SK-N-SH (cell line): ENCODE measurements at regions not wholly inside any gene's neighbourhood (a gene's known extent, or its start where the extent isn't known, plus 50 kb on each side); places are given as distances from the start of the nearest gene placed in this dataset.

ENCODE experiments used
- CTCF ChIA-PET: fragments of 300-600, 350-600 bp; formaldehyde crosslinking; extraction: SDS; loops from one replicate; lab custom pipeline; 2021; lab: Yijun Ruan, JAX
- POLR2A ChIA-PET: fragments of 350-600 bp; sonication (Branson Sonifier 250); formaldehyde crosslinking; extraction: SDS; loops from one replicate; lab custom pipeline; 2020; ENCODE audit warnings: antibody characterized with exemption, inconsistent platforms; lab: Yijun Ruan, JAX
- DNase-seq: peaks from one replicate; pipeline ENCODE4 v3.0.0; 2012
- H2AFZ ChIP-seq: fragments of 200-600 bp; sonication (generic); 2 replicates; pipeline ENCODE4 v1.8.1; 2016; ENCODE audit warnings: antibody characterized with exemption, mild to moderate bottlenecking, low read depth
- H3F3A ChIP-seq: fragments of 200-600 bp; sonication (generic); replicated peaks from 2 replicates; pipeline ENCODE3; 2016; ENCODE audit warnings: antibody characterized with exemption, mild to moderate bottlenecking; ENCODE audit not compliant: insufficient read depth
- H3K27ac ChIP-seq, 2 experiments: fragments of 200-500 bp in 1 of 2; fragments of 200-600 bp in 1 of 2; sonication (Bioruptor generic) in 1 of 2; sonication (generic), shearing (Covaris generic) in 1 of 2; 2 replicates each; pipeline versions ENCODE4 v1.5.1 to v1.6.1; 2014 to 2016; ENCODE audit warnings: low read depth in 2 of 2, inconsistent platforms in 1 of 2, low read length in 1 of 2, mild to moderate bottlenecking in 1 of 2, mixed read lengths in 1 of 2
- H3K27me3 ChIP-seq: fragments of 200-600 bp; sonication (generic), shearing (Covaris generic); 2 replicates; pipeline ENCODE4 v1.6.1; 2016; ENCODE audit warnings: mixed run types; ENCODE audit not compliant: insufficient read depth
- H3K36me3 ChIP-seq, 2 experiments: fragments of 200-500 bp in 1 of 2; fragments of 200-600 bp in 1 of 2; sonication (Bioruptor generic) in 1 of 2; sonication (generic) in 1 of 2; replicated peaks in 1 of 2; 2 replicates each; pipeline versions ENCODE3 to v1.5.1; 2014 to 2016; ENCODE audit warnings: low read length in 1 of 2, mild to moderate bottlenecking in 1 of 2; ENCODE audit not compliant: insufficient read depth in 2 of 2, control insufficient read depth in 1 of 2
- H3K4me1 ChIP-seq, 2 experiments: fragments of 200-500 bp in 1 of 2; fragments of 200-600 bp in 1 of 2; sonication (Bioruptor generic) in 1 of 2; sonication (generic), shearing (Covaris generic) in 1 of 2; 2 replicates each; pipeline versions ENCODE4 v1.5.1 to v1.6.1; 2014 to 2016; ENCODE audit warnings: low read depth in 1 of 2, low read length in 1 of 2, mixed run types in 1 of 2; ENCODE audit not compliant: insufficient read depth in 2 of 2, control insufficient read depth in 1 of 2
- H3K4me2 ChIP-seq: fragments of 200-600 bp; sonication (generic), shearing (Covaris generic); 2 replicates; pipeline ENCODE4 v1.6.1; 2017; ENCODE audit warnings: mixed run types
- H3K4me3 ChIP-seq, 2 experiments: fragments of 200-500 bp in 1 of 2; fragments of 200-600 bp in 1 of 2; sonication (Bioruptor generic) in 1 of 2; sonication (generic), shearing (Covaris generic) in 1 of 2; 2 replicates each; pipeline versions ENCODE4 v1.5.1 to v1.8.1; 2014 to 2016; ENCODE audit warnings: low read depth in 2 of 2, inconsistent platforms in 1 of 2, low read length in 1 of 2, mild to moderate bottlenecking in 1 of 2, mixed read lengths in 1 of 2, moderate library complexity in 1 of 2
- H3K79me2 ChIP-seq: fragments of 200-600 bp; sonication (generic); 2 replicates; pipeline ENCODE4 v1.8.1; 2017; ENCODE audit warnings: mild to moderate bottlenecking; ENCODE audit not compliant: insufficient read depth
- H3K9ac ChIP-seq: fragments of 200-600 bp; sonication (generic); 2 replicates; pipeline ENCODE4 v1.6.1; 2017; ENCODE audit warnings: mixed run types
- H3K9me2 ChIP-seq: fragments of 200-600 bp; sonication (generic); 2 replicates; pipeline ENCODE4 v1.6.1; 2017; ENCODE audit warnings: mixed run types
- H3K9me3 ChIP-seq: fragments of 200-600 bp; sonication (generic); 2 replicates; pipeline ENCODE4 v1.6.1; 2017; ENCODE audit warnings: mixed run types, mild to moderate bottlenecking, moderate library complexity
- H4K20me1 ChIP-seq: fragments of 200-600 bp; sonication (generic); 2 replicates; pipeline ENCODE4 v1.6.1; 2017; ENCODE audit warnings: mild to moderate bottlenecking, mixed run types; ENCODE audit not compliant: insufficient read depth
- FOXM1 ChIP-seq: IDR thresholded peaks from 2 replicates; pipeline ENCODE4 v1.4.0; 2012; ENCODE audit warnings: low read depth, mild to moderate bottlenecking
- RXRA ChIP-seq: IDR thresholded peaks from 2 replicates; pipeline ENCODE4 v1.4.0; 2012; ENCODE audit warnings: low read depth, mild to moderate bottlenecking, borderline replicate concordance
- SMC3 ChIP-seq: IDR thresholded peaks from 2 replicates; pipeline ENCODE4 v1.6.1; 2012; ENCODE audit warnings: low read depth, low read length, improper control_type of control experiment
- TAF1 ChIP-seq: IDR thresholded peaks from 2 replicates; pipeline ENCODE4 v1.6.1; 2012; ENCODE audit warnings: low read depth, mild to moderate bottlenecking, low read length, moderate library complexity, borderline replicate concordance
- TEAD4 ChIP-seq: IDR thresholded peaks from 2 replicates; pipeline ENCODE4 v1.4.0; 2012; ENCODE audit warnings: mild to moderate bottlenecking, borderline replicate concordance; ENCODE audit not compliant: insufficient read depth
- WGBS: methylation state at CpG from one replicate; pipeline ENCODE4 v1.1.6; 2017; ENCODE audit warnings: low lambda C conversion rate; 5-methylcytosine and 5-hydroxymethylcytosine counted together
- TF ChIP-seq, protein P1 (sequence below): fragments of 200-600 bp; sonication (generic); IDR thresholded peaks from 2 replicates; pipeline ENCODE4 v1.6.1; 2017; ENCODE audit warnings: antibody characterized with exemption, mild to moderate bottlenecking, moderate library complexity
- TF ChIP-seq, protein P2 (sequence below): fragments of 150-350 bp; IDR thresholded peaks from 2 replicates; pipeline ENCODE4 v1.6.1; 2017; ENCODE audit warnings: antibody characterized with exemption, low read length, low read depth, borderline replicate concordance
- TF ChIP-seq, protein P3 (sequence below): IDR thresholded peaks from 2 replicates; pipeline ENCODE4 v1.4.0; 2012; ENCODE audit warnings: low read depth, borderline replicate concordance
- TF ChIP-seq, protein P4 (sequence below): IDR thresholded peaks from 2 replicates; pipeline ENCODE4; 2012
- TF ChIP-seq, protein P5 (sequence below): IDR thresholded peaks from 2 replicates; pipeline ENCODE4 v1.6.1; 2012; ENCODE audit warnings: mild to moderate bottlenecking, low read depth, low read length, moderate library complexity

DNA sequence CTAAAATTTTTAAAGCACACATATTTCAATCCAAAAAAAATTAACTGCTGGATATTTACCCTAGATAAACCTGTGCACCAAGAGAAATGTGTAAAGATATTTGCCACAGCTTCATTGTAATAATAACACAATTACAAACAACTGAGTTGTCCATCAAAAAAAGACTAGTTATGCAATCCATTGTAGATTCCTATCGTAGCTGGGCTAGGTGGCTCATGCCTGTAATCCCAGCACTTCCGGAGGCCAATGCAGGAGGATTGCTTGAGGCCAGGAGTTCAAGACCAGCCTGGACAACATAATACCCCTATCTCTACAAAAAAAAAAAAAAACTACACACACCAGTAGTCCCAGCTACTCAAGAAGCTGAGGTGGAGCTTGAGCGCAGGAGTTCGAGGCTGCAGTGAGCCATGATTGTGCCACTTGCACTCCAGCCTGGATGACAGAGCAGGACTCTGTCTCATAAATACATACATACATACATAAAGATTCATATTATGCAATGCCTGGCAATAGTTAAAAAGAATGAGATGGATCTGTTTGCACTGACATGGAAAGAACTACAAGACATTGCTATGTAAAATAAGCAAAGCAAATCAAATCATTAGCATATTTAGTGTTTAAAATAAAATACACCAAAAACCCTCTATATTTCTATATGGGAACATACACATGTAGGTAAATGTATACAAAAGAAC, 56.5 kb upstream of the CCDC28A start:
- Histone ChIP-seq H3K27me3 (no peaks in the 10 kb centered on the region; the same call in 1 of the 2 replicates), H3K4me1 (no peaks in the 10 kb centered on the region), H2AFZ (no peak overlapping the region), H4K20me1 (no peaks in the 10 kb centered on the region), H3K36me3 (no peaks in the 10 kb centered on the region), H3K9me3 (no peaks in the 10 kb centered on the region), H3K9me2 (no peaks in the 10 kb centered on the region), H3K9ac (no peak overlapping the region), H3K4me3 (no peak overlapping the region), H3K27ac (no peak overlapping the region), H3K4me2 (no peak overlapping the region), H3F3A (no peaks in the 10 kb centered on the region), H3K79me2 (no peaks in the 10 kb centered on the region)
- TF ChIP-seq, protein P1, sequence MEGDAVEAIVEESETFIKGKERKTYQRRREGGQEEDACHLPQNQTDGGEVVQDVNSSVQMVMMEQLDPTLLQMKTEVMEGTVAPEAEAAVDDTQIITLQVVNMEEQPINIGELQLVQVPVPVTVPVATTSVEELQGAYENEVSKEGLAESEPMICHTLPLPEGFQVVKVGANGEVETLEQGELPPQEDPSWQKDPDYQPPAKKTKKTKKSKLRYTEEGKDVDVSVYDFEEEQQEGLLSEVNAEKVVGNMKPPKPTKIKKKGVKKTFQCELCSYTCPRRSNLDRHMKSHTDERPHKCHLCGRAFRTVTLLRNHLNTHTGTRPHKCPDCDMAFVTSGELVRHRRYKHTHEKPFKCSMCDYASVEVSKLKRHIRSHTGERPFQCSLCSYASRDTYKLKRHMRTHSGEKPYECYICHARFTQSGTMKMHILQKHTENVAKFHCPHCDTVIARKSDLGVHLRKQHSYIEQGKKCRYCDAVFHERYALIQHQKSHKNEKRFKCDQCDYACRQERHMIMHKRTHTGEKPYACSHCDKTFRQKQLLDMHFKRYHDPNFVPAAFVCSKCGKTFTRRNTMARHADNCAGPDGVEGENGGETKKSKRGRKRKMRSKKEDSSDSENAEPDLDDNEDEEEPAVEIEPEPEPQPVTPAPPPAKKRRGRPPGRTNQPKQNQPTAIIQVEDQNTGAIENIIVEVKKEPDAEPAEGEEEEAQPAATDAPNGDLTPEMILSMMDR, result no peak
- TF ChIP-seq RXRA, result no peak
- TF ChIP-seq, protein P2, sequence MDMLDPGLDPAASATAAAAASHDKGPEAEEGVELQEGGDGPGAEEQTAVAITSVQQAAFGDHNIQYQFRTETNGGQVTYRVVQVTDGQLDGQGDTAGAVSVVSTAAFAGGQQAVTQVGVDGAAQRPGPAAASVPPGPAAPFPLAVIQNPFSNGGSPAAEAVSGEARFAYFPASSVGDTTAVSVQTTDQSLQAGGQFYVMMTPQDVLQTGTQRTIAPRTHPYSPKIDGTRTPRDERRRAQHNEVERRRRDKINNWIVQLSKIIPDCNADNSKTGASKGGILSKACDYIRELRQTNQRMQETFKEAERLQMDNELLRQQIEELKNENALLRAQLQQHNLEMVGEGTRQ, result no peak
- CTCF ChIA-PET, result interaction anchor here (0.6 kb wide), 1 partner anchor 166 kb away, joined by 3 read pairs; no protein-coding TSS in a partner anchor
- 22% methylated on average over 4 of the region's 4 CpGs for WGBS
- POLR2A ChIA-PET, result no interaction called here
- no peak for DNase-seq

DNA sequence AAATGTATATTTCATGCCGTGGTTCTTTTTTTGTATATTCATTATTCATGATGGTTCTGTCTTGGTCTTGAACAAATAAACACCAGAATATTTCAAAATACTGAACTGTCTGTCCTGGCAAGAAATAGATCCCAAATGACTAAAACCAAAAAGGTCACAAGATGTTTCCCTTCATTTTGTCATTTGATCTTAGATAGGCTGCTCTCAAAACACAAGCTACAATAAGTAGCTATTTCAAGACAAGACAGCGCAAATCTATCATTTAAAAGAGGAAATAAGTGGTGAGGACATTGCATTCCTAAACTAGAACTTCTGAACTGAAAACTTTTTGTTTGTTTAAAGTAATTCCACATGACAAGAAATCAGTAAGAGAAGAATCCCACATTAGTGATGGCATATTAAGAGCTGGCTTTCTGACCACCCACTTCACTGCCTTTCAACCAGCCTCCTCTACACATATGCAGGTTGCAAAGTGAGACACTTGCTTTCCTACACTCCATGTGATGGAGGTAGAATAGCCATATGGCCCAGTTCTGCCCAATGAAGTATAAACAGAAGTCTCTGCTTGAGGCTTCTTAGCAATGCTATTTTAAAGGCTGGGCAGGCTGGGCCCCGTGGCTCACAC, 54.4 kb upstream of the CCDC28A start:
- TF ChIP-seq, protein P3, sequence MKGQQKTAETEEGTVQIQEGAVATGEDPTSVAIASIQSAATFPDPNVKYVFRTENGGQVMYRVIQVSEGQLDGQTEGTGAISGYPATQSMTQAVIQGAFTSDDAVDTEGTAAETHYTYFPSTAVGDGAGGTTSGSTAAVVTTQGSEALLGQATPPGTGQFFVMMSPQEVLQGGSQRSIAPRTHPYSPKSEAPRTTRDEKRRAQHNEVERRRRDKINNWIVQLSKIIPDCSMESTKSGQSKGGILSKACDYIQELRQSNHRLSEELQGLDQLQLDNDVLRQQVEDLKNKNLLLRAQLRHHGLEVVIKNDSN, result no peak
- TF ChIP-seq SMC3, result no peak
- TF ChIP-seq TAF1, result no peak
- TF ChIP-seq, protein P4, sequence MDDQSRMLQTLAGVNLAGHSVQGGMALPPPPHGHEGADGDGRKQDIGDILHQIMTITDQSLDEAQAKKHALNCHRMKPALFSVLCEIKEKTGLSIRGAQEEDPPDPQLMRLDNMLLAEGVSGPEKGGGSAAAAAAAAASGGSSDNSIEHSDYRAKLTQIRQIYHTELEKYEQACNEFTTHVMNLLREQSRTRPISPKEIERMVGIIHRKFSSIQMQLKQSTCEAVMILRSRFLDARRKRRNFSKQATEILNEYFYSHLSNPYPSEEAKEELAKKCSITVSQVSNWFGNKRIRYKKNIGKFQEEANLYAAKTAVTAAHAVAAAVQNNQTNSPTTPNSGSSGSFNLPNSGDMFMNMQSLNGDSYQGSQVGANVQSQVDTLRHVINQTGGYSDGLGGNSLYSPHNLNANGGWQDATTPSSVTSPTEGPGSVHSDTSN, result no peak
- TF ChIP-seq TEAD4, result no peak
- TF ChIP-seq, protein P5, sequence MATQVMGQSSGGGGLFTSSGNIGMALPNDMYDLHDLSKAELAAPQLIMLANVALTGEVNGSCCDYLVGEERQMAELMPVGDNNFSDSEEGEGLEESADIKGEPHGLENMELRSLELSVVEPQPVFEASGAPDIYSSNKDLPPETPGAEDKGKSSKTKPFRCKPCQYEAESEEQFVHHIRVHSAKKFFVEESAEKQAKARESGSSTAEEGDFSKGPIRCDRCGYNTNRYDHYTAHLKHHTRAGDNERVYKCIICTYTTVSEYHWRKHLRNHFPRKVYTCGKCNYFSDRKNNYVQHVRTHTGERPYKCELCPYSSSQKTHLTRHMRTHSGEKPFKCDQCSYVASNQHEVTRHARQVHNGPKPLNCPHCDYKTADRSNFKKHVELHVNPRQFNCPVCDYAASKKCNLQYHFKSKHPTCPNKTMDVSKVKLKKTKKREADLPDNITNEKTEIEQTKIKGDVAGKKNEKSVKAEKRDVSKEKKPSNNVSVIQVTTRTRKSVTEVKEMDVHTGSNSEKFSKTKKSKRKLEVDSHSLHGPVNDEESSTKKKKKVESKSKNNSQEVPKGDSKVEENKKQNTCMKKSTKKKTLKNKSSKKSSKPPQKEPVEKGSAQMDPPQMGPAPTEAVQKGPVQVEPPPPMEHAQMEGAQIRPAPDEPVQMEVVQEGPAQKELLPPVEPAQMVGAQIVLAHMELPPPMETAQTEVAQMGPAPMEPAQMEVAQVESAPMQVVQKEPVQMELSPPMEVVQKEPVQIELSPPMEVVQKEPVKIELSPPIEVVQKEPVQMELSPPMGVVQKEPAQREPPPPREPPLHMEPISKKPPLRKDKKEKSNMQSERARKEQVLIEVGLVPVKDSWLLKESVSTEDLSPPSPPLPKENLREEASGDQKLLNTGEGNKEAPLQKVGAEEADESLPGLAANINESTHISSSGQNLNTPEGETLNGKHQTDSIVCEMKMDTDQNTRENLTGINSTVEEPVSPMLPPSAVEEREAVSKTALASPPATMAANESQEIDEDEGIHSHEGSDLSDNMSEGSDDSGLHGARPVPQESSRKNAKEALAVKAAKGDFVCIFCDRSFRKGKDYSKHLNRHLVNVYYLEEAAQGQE, result no peak
- TF ChIP-seq FOXM1, result no peak
- ChIA-PET POLR2A (no interaction called here), CTCF (no interaction called here)
- no peak overlapping the region for H3K9ac ChIP-seq
- H3K9me3 ChIP-seq, result no peaks in the 10 kb centered on the region
- H2AFZ ChIP-seq, result no peak overlapping the region
- no peak overlapping the region for H3K4me2 ChIP-seq
- 3% methylated on average over 3 of the region's 3 CpGs for WGBS
- no peaks in the 10 kb centered on the region for H3K79me2 ChIP-seq
- no peaks in the 10 kb centered on the region for H3K4me1 ChIP-seq
- no peak overlapping the region for H3K27ac ChIP-seq
- H3F3A ChIP-seq, result no peaks in the 10 kb centered on the region
- H4K20me1 ChIP-seq, result no peaks in the 10 kb centered on the region
- H3K27me3 ChIP-seq, result no peaks in the 10 kb centered on the region; the same call in 1 of the 2 replicates
- no peak for DNase-seq
- H3K36me3 ChIP-seq, result no peaks in the 10 kb centered on the region
- no peaks in the 10 kb centered on the region for H3K9me2 ChIP-seq
- H3K4me3 ChIP-seq, result no peak overlapping the region
